H1 (cell line): ENCODE measurements at regions not wholly inside any gene's neighbourhood (a gene's known extent, or its start where the extent isn't known, plus 50 kb on each side); places are given as distances from the start of the nearest gene placed in this dataset.

Experiments
- CTCF ChIA-PET: fragments of 300-600 bp; sonication (Branson Sonifier 250); formaldehyde crosslinking; loops from one replicate; lab custom pipeline; 2021; ENCODE audit not compliant: partially characterized antibody; lab: Charles Lee
- POLR2A ChIA-PET: fragments of 300-600 bp; sonication (Branson Sonifier 250); formaldehyde crosslinking; loops from one replicate; lab custom pipeline; 2021; ENCODE audit warnings: inconsistent platforms; ENCODE audit not compliant: partially characterized antibody; lab: Charles Lee
- DNase-seq, 2 experiments: peaks; one replicate each; pipeline versions ENCODE4 v3.0.0 to v3.0.0-alpha.2; 2010 to 2022; ENCODE audit warnings: low spot score in 2 of 2, low read depth in 1 of 2, mixed read lengths in 1 of 2
- FAIRE-seq: peaks from 2 replicates; lab custom pipeline; 2011; peaks lifted over from hg19 to GRCh38; lab: Jason Lieb, UNC
- H2AFZ ChIP-seq: 2 replicates; pipeline ENCODE4 v1.8.1; 2012; ENCODE audit warnings: low read length, inconsistent platforms
- H2AK5ac ChIP-seq: 2 replicates; pipeline ENCODE4 v1.6.1; 2013; ENCODE audit warnings: low read depth, low read length
- H2BK120ac ChIP-seq: replicated peaks from 2 replicates; pipeline ENCODE3; 2013; ENCODE audit warnings: low read depth, low read length, inconsistent platforms
- H2BK12ac ChIP-seq: 2 replicates; pipeline ENCODE4 v1.6.1; 2013; ENCODE audit warnings: low read depth, low read length
- H2BK15ac ChIP-seq: 2 replicates; pipeline ENCODE4 v1.6.1; 2013; ENCODE audit warnings: low read length
- H2BK20ac ChIP-seq: 2 replicates; pipeline ENCODE4 v1.6.1; 2013; ENCODE audit warnings: low read length
- H2BK5ac ChIP-seq: 2 replicates; pipeline ENCODE4 v1.6.1; 2013; ENCODE audit warnings: low read depth, low read length
- H3K14ac ChIP-seq: 2 replicates; pipeline ENCODE4 v1.6.1; 2013; ENCODE audit warnings: inconsistent platforms; ENCODE audit not compliant: insufficient read length
- H3K18ac ChIP-seq: 2 replicates; pipeline ENCODE4 v1.6.1; 2013; ENCODE audit warnings: low read length; ENCODE audit errors: extremely low read depth
- H3K23ac ChIP-seq: 2 replicates; pipeline ENCODE4 v1.6.1; 2013; ENCODE audit warnings: inconsistent platforms; ENCODE audit not compliant: insufficient read length
- H3K23me2 ChIP-seq: 2 replicates; pipeline ENCODE4 v1.6.1; 2013; ENCODE audit warnings: low read depth, low read length
- H3K27ac ChIP-seq: 2 replicates; pipeline ENCODE4 v1.6.1; 2011; ENCODE audit warnings: low read depth, low read length, inconsistent platforms
- H3K27me3 ChIP-seq, 4 experiments: replicated peaks in 1 of 4; 1 replicate in 1 of 4; 2 replicates in 3 of 4; pipeline versions ENCODE4 v1.6.1 to v1.8.1; 2011 to 2013; ENCODE audit warnings: low read length in 3 of 4, mild to moderate bottlenecking in 3 of 4, inconsistent platforms in 2 of 4, mixed read lengths in 2 of 4, moderate library complexity in 1 of 4; ENCODE audit not compliant: control insufficient read depth in 3 of 4, insufficient read depth in 3 of 4; ENCODE audit errors: extremely low read depth in 1 of 4
- H3K36me3 ChIP-seq, 4 experiments: 2 replicates each; pipeline versions ENCODE4 v1.6.1 to v1.8.1; 2011 to 2013; ENCODE audit warnings: mild to moderate bottlenecking in 4 of 4, low read length in 3 of 4, moderate library complexity in 2 of 4, control low read depth in 1 of 4, inconsistent platforms in 1 of 4; ENCODE audit not compliant: insufficient read depth in 4 of 4, control insufficient read depth in 2 of 4
- H3K4ac ChIP-seq: replicated peaks from 2 replicates; pipeline ENCODE3; 2013; ENCODE audit warnings: low read length, low read depth, mixed read lengths, inconsistent platforms; ENCODE audit not compliant: insufficient read length
- H3K4me1 ChIP-seq, 4 experiments: replicated peaks in 1 of 4; 1 replicate in 1 of 4; 2 replicates in 3 of 4; pipeline versions ENCODE4 v1.6.1 to v1.8.1; 2011 to 2013; ENCODE audit warnings: low read length in 3 of 4, inconsistent platforms in 2 of 4, mixed read lengths in 1 of 4; ENCODE audit not compliant: insufficient read depth in 4 of 4, control insufficient read depth in 3 of 4
- H3K4me2 ChIP-seq, 2 experiments: 2 replicates each; pipeline versions ENCODE4 v1.6.1 to v1.8.1; 2011 to 2013; ENCODE audit warnings: low read depth in 2 of 2, low read length in 2 of 2, control low read depth in 1 of 2, inconsistent platforms in 1 of 2, mild to moderate bottlenecking in 1 of 2; ENCODE audit not compliant: insufficient read depth in 1 of 2
- H3K4me3 ChIP-seq, 4 experiments: fragments of 200-600, 300-600 bp in 1 of 4; sonication (generic), shearing (Covaris generic), sonication (Bioruptor Twin) in 1 of 4; 2 replicates each; pipeline versions ENCODE4 v1.5.1 to v1.8.1; 2011 to 2016; ENCODE audit warnings: low read length in 4 of 4, low read depth in 3 of 4, control low read depth in 2 of 4, inconsistent platforms in 2 of 4, mild to moderate bottlenecking in 2 of 4, mixed read lengths in 1 of 4, moderate library complexity in 1 of 4; ENCODE audit not compliant: insufficient read depth in 2 of 4; ENCODE audit errors: extremely low read depth in 1 of 4
- H3K56ac ChIP-seq: replicated peaks from 2 replicates; pipeline ENCODE3; 2013; ENCODE audit warnings: low read depth, mild to moderate bottlenecking, mixed read lengths, low read length, inconsistent platforms; ENCODE audit not compliant: insufficient read length
- H3K79me1 ChIP-seq: 2 replicates; pipeline ENCODE4 v1.6.1; 2013; ENCODE audit warnings: low read depth, low read length, control low read depth
- H3K79me2 ChIP-seq, 2 experiments: 2 replicates each; pipeline versions ENCODE4 v1.6.1 to v1.8.1; 2012 to 2013; ENCODE audit warnings: low read length in 2 of 2, mild to moderate bottlenecking in 2 of 2, inconsistent platforms in 1 of 2; ENCODE audit not compliant: insufficient read depth in 2 of 2, control insufficient read depth in 1 of 2
- H3K9ac ChIP-seq, 4 experiments: replicated peaks in 1 of 4; 1 replicate in 1 of 4; 2 replicates in 3 of 4; pipeline versions ENCODE4 v1.6.1 to v1.8.1; 2011 to 2013; ENCODE audit warnings: low read depth in 3 of 4, low read length in 3 of 4, control low read depth in 2 of 4, mild to moderate bottlenecking in 2 of 4, moderate library complexity in 2 of 4, inconsistent platforms in 1 of 4; ENCODE audit errors: extremely low read depth in 1 of 4
- H3K9me3 ChIP-seq, 2 experiments: 2 replicates each; pipeline versions ENCODE4 v1.6.1 to v1.8.1; 2012 to 2013; ENCODE audit warnings: mild to moderate bottlenecking in 2 of 2, moderate library complexity in 2 of 2, control low read depth in 1 of 2, inconsistent platforms in 1 of 2, low read depth in 1 of 2, low read length in 1 of 2, mixed read lengths in 1 of 2; ENCODE audit not compliant: insufficient read depth in 2 of 2
- H4K20me1 ChIP-seq, 2 experiments: replicated peaks in 1 of 2; 2 replicates each; pipeline versions ENCODE3 to v1.8.1; 2011 to 2013; ENCODE audit warnings: inconsistent platforms in 2 of 2, low read length in 2 of 2, mild to moderate bottlenecking in 1 of 2; ENCODE audit not compliant: insufficient read depth in 2 of 2, control insufficient read depth in 1 of 2
- H4K5ac ChIP-seq: 2 replicates; pipeline ENCODE4 v1.6.1; 2013; ENCODE audit warnings: low read length, low read depth, mixed read lengths, inconsistent platforms; ENCODE audit not compliant: insufficient read length
- H4K8ac ChIP-seq: 2 replicates; pipeline ENCODE4 v1.8.0; 2013; ENCODE audit warnings: mild to moderate bottlenecking, moderate library complexity, low read length, inconsistent platforms; ENCODE audit not compliant: insufficient read depth; ENCODE audit errors: extremely low read depth
- H4K91ac ChIP-seq: replicated peaks from 2 replicates; pipeline ENCODE3; 2013; ENCODE audit warnings: low read length, mixed read lengths, inconsistent platforms; ENCODE audit not compliant: insufficient read length
- ATF3 ChIP-seq: IDR thresholded peaks from 2 replicates; pipeline ENCODE4 v1.6.1; 2011; ENCODE audit warnings: low read depth, mild to moderate bottlenecking, low read length; ENCODE audit not compliant: insufficient read depth
- CTCF ChIP-seq, 3 experiments: IDR thresholded peaks; 1 replicate in 2 of 3; 2 replicates in 1 of 3; pipeline versions ENCODE4 v1.5.1 to v1.6.1; 2011; ENCODE audit warnings: low read length in 3 of 3, mild to moderate bottlenecking in 3 of 3, inconsistent platforms in 2 of 3, low read depth in 1 of 3, moderate library complexity in 1 of 3; ENCODE audit not compliant: insufficient read depth in 1 of 3; ENCODE audit errors: control extremely low read depth in 1 of 3
- EZH2 ChIP-seq: fragments of 200-600 bp; sonication (generic); IDR thresholded peaks from 2 replicates; pipeline ENCODE4 v1.7.1; 2012; ENCODE audit warnings: low read depth, mild to moderate bottlenecking, moderate library complexity, low read length, inconsistent platforms; ENCODE audit not compliant: severe bottlenecking
- GTF2F1 ChIP-seq: IDR thresholded peaks from 2 replicates; pipeline ENCODE4 v1.6.1; 2012; ENCODE audit warnings: low read depth, low read length, improper control_type of control experiment, borderline replicate concordance
- JUND ChIP-seq: IDR thresholded peaks from 2 replicates; pipeline ENCODE4 v1.6.1; 2011; ENCODE audit warnings: mild to moderate bottlenecking, improper control_type of control experiment, low read length
- MAX ChIP-seq: IDR thresholded peaks from 2 replicates; pipeline ENCODE4 v1.6.1; 2012; ENCODE audit warnings: inconsistent platforms
- NANOG ChIP-seq: IDR thresholded peaks from 2 replicates; pipeline ENCODE4 v1.6.1; 2011; ENCODE audit warnings: low read length, low read depth, mild to moderate bottlenecking, inconsistent platforms; ENCODE audit not compliant: insufficient read depth, poor library complexity, severe bottlenecking
- RAD21 ChIP-seq, 2 experiments: IDR thresholded peaks in 1 of 2; conservative IDR thresholded peaks in 1 of 2; 2 replicates each; pipeline ENCODE4 v1.6.1; 2011; ENCODE audit warnings: low read depth in 2 of 2, low read length in 2 of 2, improper control_type of control experiment in 1 of 2, inconsistent platforms in 1 of 2, mild to moderate bottlenecking in 1 of 2, moderate library complexity in 1 of 2
- SP2 ChIP-seq: IDR thresholded peaks from 2 replicates; pipeline ENCODE4 v1.6.1; 2012; ENCODE audit warnings: mild to moderate bottlenecking, low read length, inconsistent platforms
- WGBS, 2 experiments: shearing (Covaris generic) in 1 of 2; methylation state at CpG; one replicate each; pipeline versions ENCODE4 v1.1.6 to v1.1.7; 2013 to 2015; ENCODE audit warnings: low lambda C conversion rate in 2 of 2, mixed read lengths in 2 of 2, inconsistent platforms in 1 of 2, low coverage in 1 of 2, missing lambda C conversion rate in 1 of 2; ENCODE audit not compliant: insufficient replicate concordance in 2 of 2, insufficient coverage in 1 of 2, insufficient read length in 1 of 2; ENCODE audit errors: extremely low coverage in 1 of 2, missing lambda C conversion rate in 1 of 2; 5-methylcytosine and 5-hydroxymethylcytosine counted together

GRCh38 chr2:138922973-138923563, 142.9 kb upstream of the NXPH2 start:
- no peak overlapping the region for H2BK12ac ChIP-seq
- CTCF ChIA-PET = interaction anchor here (0.8 to 5.4 kb wide), 8 partner anchors 8 to 447 kb away, joined by 3 to 32 read pairs (median 4); no protein-coding TSS in a partner anchor
- POLR2A ChIA-PET = no interaction called here
- DNase-seq = no peak
- H3K4me2 ChIP-seq = no peak overlapping the region
- H3K18ac ChIP-seq = no peak overlapping the region
- no peaks in the 10 kb centered on the region for H3K79me1 ChIP-seq
- no peaks in the 10 kb centered on the region for H3K36me3 ChIP-seq
- H3K14ac ChIP-seq = no peak overlapping the region
- no peaks in the 10 kb centered on the region for H3K9me3 ChIP-seq
- no peak overlapping the region for H3K4me3 ChIP-seq
- no peak overlapping the region for H2BK20ac ChIP-seq
- H2BK120ac ChIP-seq = no peak overlapping the region
- no peak overlapping the region for H4K91ac ChIP-seq
- no peaks in the 10 kb centered on the region for H4K20me1 ChIP-seq
- no peak overlapping the region for H3K56ac ChIP-seq
- H3K79me2 ChIP-seq = no peaks in the 10 kb centered on the region
- no peak overlapping the region for H2AK5ac ChIP-seq
- no peak overlapping the region for H3K4ac ChIP-seq
- H3K27ac ChIP-seq = no peak overlapping the region
- 45% methylated on average over 2 of the region's 2 CpGs; no CpG with 5 or more reads in 1 of the 2 experiments for WGBS, 2 experiments
- H3K23me2 ChIP-seq = no peaks in the 10 kb centered on the region; the same call in 1 of the 2 replicates
- H4K8ac ChIP-seq = no peak overlapping the region
- no peak overlapping the region for H3K9ac ChIP-seq
- H3K27me3 ChIP-seq = no peaks in the 10 kb centered on the region
- FAIRE-seq = peak; percentile 32
- no peak overlapping the region for H2AFZ ChIP-seq
- no peak overlapping the region for H3K23ac ChIP-seq
- peaks cover 0 to 3% (median 0%) of the 10 kb centered on the region in 4 experiments; a peak in 1 of 7 replicates for H3K4me1 ChIP-seq
- no peak overlapping the region for H2BK5ac ChIP-seq
- no peak overlapping the region for H4K5ac ChIP-seq
- no peak overlapping the region for H2BK15ac ChIP-seq
- TF ChIP-seq GTF2F1 (no peak), ATF3 (no peak), CTCF (IDR thresholded peaks at IDR 0.05; ENCODE audit: control extremely low read depth in 1 of 3, insufficient read depth in 1 of 3, low read depth in 1 of 3, low read length in 3 of 3) (peak in 2 of 3 experiments; percentile 27 to 46; a peak in 2 of 4 replicates), NANOG (no peak), JUND (no peak), EZH2 (no peak), RAD21 (IDR thresholded peaks at IDR 0.05 in 1 of 2, conservative IDR thresholded peaks at IDR 0.05 in 1 of 2; ENCODE audit: low read depth in 2 of 2, low read length in 2 of 2) (peak in 1 of 2 experiments; percentile 67), MAX (no peak), SP2 (no peak)
